Ovary (tissue), 3 donors: ENCODE measurements at regions not wholly inside any gene's neighbourhood (a gene's known extent, or its start where the extent isn't known, plus 50 kb on each side); places are given as distances from the start of the nearest gene placed in this dataset.

ENCODE experiments used
- EP300 ChIP-seq: sonication (generic); formaldehyde crosslinking; IDR thresholded peaks from one replicate; pipeline ENCODE4 v1.6.1; 2017; ENCODE audit warnings: antibody characterized with exemption
- POLR2A ChIP-seq: fragments of 450-650 bp; IDR thresholded peaks from one replicate; pipeline ENCODE4 v1.6.1; 2017; ENCODE audit warnings: antibody characterized with exemption, mild to moderate bottlenecking, moderate library complexity
- TF ChIP-seq, protein P1 (sequence below), 3 donors: fragments of 450-650 bp in 2 of 3; fragments of 200-600 bp in 1 of 3; IDR thresholded peaks; one replicate each; pipeline versions ENCODE4 v1.5.1 to v1.8.0; 2016 to 2022; ENCODE audit warnings: antibody characterized with exemption in 3 of 3, mild to moderate bottlenecking in 1 of 3
- donor health status: DM: no; HTN: no; CAD: no.

DNA sequence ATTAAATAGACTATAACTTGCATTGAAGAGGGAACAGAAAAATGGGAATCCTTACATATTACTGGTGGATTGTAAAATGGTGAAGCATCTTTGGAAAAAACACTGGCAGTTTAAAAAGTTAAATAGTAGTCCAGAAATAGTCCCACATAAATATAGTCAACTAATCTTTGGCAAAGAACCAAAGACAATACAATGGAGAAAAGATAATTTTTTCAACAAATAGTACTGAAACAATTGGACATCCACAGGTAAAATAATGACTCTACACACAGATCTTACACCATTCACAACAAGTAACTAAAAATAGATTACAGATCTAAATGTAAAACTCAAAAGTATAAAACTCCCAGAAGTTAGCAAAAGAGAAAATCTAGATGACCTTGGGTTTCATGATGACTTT is 259.1 kb upstream of the CEP162 start:
- TF ChIP-seq POLR2A = no peak
- TF ChIP-seq, protein P1, sequence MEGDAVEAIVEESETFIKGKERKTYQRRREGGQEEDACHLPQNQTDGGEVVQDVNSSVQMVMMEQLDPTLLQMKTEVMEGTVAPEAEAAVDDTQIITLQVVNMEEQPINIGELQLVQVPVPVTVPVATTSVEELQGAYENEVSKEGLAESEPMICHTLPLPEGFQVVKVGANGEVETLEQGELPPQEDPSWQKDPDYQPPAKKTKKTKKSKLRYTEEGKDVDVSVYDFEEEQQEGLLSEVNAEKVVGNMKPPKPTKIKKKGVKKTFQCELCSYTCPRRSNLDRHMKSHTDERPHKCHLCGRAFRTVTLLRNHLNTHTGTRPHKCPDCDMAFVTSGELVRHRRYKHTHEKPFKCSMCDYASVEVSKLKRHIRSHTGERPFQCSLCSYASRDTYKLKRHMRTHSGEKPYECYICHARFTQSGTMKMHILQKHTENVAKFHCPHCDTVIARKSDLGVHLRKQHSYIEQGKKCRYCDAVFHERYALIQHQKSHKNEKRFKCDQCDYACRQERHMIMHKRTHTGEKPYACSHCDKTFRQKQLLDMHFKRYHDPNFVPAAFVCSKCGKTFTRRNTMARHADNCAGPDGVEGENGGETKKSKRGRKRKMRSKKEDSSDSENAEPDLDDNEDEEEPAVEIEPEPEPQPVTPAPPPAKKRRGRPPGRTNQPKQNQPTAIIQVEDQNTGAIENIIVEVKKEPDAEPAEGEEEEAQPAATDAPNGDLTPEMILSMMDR (IDR thresholded peaks at IDR 0.05) = no peak
- no peak for TF ChIP-seq EP300
